K562 (cell line): ENCODE measurements at regions not wholly inside any gene's neighbourhood (a gene's known extent, or its start where the extent isn't known, plus 50 kb on each side); places are given as distances from the start of the nearest gene placed in this dataset.

Experiments
- ATAC-seq: fragments of 200-7000 bp; cut with Tn5 transposase; 3 replicates; pipeline ENCODE4 v1.9.1; 2020; ENCODE audit warnings: moderate library complexity
- BruUV-seq: library from RNA; stranded (reverse); fragments of 400-500 nt; replicated peaks from 2 replicates; lab custom pipeline; 2021; lab: Mats Ljungman, UMichigan
- CTCF ChIA-PET: fragments of 300-600 bp; formaldehyde crosslinking; extraction: SDS; loops from one replicate; lab custom pipeline; 2021; ENCODE audit warnings: low intra/inter-chr PET ratio; lab: Yijun Ruan, JAX
- POLR2A ChIA-PET: fragments of 300-600, 350-650 bp; sonication (Branson Sonifier 250); formaldehyde crosslinking; extraction: SDS; loops from one replicate; lab custom pipeline; 2021; ENCODE audit warnings: antibody characterized with exemption, inconsistent platforms; lab: Yijun Ruan, JAX
- DNase-seq, 4 experiments: peaks; one replicate each; pipeline versions ENCODE4 v3.0.0 to v3.0.0-alpha.2; 2011 to 2018; ENCODE audit warnings: low spot score in 3 of 4, mixed read lengths in 3 of 4; ENCODE audit errors: extremely low read depth in 1 of 4
- FAIRE-seq: peaks from 2 replicates; lab custom pipeline; 2011; peaks lifted over from hg19 to GRCh38; lab: Jason Lieb, UNC
- H2AFZ ChIP-seq: 2 replicates; pipeline ENCODE4 v1.6.0; 2011; ENCODE audit warnings: low read depth, low read length, control low read depth, inconsistent platforms
- H3K27ac ChIP-seq: fragments of 200-600 bp; 3 replicates; pipeline ENCODE4 v1.8.0; 2011; ENCODE audit warnings: low read depth, mild to moderate bottlenecking, control low read depth, inconsistent platforms, low read length, moderate library complexity, mixed read lengths; ENCODE audit errors: extremely low read depth
- H3K27me3 ChIP-seq, 2 experiments: fragments of 300-600 bp in 1 of 2; 2 replicates in 1 of 2; 3 replicates in 1 of 2; pipeline versions ENCODE4 v1.6.0 to v1.8.0; 2011; ENCODE audit warnings: inconsistent platforms in 2 of 2, low read length in 2 of 2, mild to moderate bottlenecking in 1 of 2, mixed read lengths in 1 of 2, moderate library complexity in 1 of 2; ENCODE audit not compliant: control insufficient read depth in 2 of 2, insufficient read depth in 2 of 2
- H3K36me3 ChIP-seq: fragments of 300-600 bp; 3 replicates; pipeline ENCODE4 v1.8.0; 2011; ENCODE audit warnings: mild to moderate bottlenecking, low read length, inconsistent platforms; ENCODE audit not compliant: control insufficient read depth, insufficient read depth
- H3K4me1 ChIP-seq, 2 experiments: fragments of 200-600 bp in 1 of 2; replicated peaks in 1 of 2; 2 replicates in 1 of 2; 3 replicates in 1 of 2; pipeline versions ENCODE4 v1.5.1 to v1.8.0; 2011; ENCODE audit warnings: inconsistent platforms in 2 of 2, low read length in 2 of 2, mild to moderate bottlenecking in 1 of 2, mixed read lengths in 1 of 2, moderate library complexity in 1 of 2; ENCODE audit not compliant: control insufficient read depth in 2 of 2, insufficient read depth in 2 of 2
- H3K4me2 ChIP-seq: 2 replicates; pipeline ENCODE4 v1.6.1; 2011; ENCODE audit warnings: low read length, control low read depth, inconsistent platforms, mixed read lengths; ENCODE audit not compliant: insufficient read depth
- H3K4me3 ChIP-seq: fragments of 200-600 bp; sonication (generic), shearing (Covaris generic); 2 replicates; pipeline ENCODE4 v1.5.1; 2016; ENCODE audit warnings: control low read depth, inconsistent platforms
- H3K79me2 ChIP-seq: fragments of 200-600 bp; 3 replicates; pipeline ENCODE4 v1.8.0; 2011; ENCODE audit warnings: low read length, inconsistent platforms; ENCODE audit not compliant: control insufficient read depth, insufficient read depth
- H3K9ac ChIP-seq, 2 experiments: 2 replicates each; pipeline versions ENCODE4 v1.6.0 to v1.6.1; 2011; ENCODE audit warnings: low read depth in 2 of 2, low read length in 2 of 2, control low read depth in 1 of 2, inconsistent platforms in 1 of 2, mild to moderate bottlenecking in 1 of 2, mixed read lengths in 1 of 2; ENCODE audit not compliant: insufficient read depth in 1 of 2
- H3K9me1 ChIP-seq: one replicate; pipeline ENCODE4 v1.6.0; 2011; ENCODE audit warnings: inconsistent platforms, mild to moderate bottlenecking, low read length, moderate library complexity; ENCODE audit not compliant: control insufficient read depth, insufficient read depth
- H3K9me3 ChIP-seq: replicated peaks from 2 replicates; pipeline ENCODE4 v1.5.1; 2011; ENCODE audit warnings: low read depth, low read length, inconsistent platforms; ENCODE audit not compliant: control insufficient read depth, insufficient read depth
- H4K20me1 ChIP-seq: replicated peaks from 2 replicates; pipeline ENCODE4 v1.6.1; 2011; ENCODE audit warnings: low read length, inconsistent platforms, mixed read lengths; ENCODE audit not compliant: control insufficient read depth, insufficient read depth
- ADNP ChIP-seq: fragments of 200-800 bp; sonication (Bioruptor generic); IDR thresholded peaks from 2 replicates; pipeline ENCODE4 v1.6.1; 2016; ENCODE audit warnings: missing genetic modification characterization, missing compliant biosample characterization
- CHAMP1 ChIP-seq: fragments of 450-650 bp; IDR thresholded peaks from 2 replicates; pipeline ENCODE4 v1.6.1; 2016; ENCODE audit warnings: mild to moderate bottlenecking
- NFYB ChIP-seq: IDR thresholded peaks from 2 replicates; pipeline ENCODE4 v1.6.1; 2011; ENCODE audit warnings: mild to moderate bottlenecking, moderate library complexity; ENCODE audit not compliant: insufficient read length; ENCODE audit errors: extremely low read depth
- RNF219 ChIP-seq: fragments of 250-450 bp; sonication (Bioruptor Pico); IDR thresholded peaks from 2 replicates; pipeline ENCODE4 v1.5.0; 2022; ENCODE audit warnings: mild to moderate bottlenecking
- SAFB2 ChIP-seq: fragments of 200-400 bp; formaldehyde crosslinking; IDR thresholded peaks from 2 replicates; pipeline ENCODE4 v1.6.1; 2018; ENCODE audit warnings: borderline replicate concordance, low read length, low read depth, moderate library complexity; ENCODE audit not compliant: severe bottlenecking
- TRIM28 ChIP-seq: fragments of 450-650 bp; IDR thresholded peaks from 2 replicates; pipeline ENCODE4 v1.6.1; 2017
- ZNF408 ChIP-seq: fragments of 250-450 bp; sonication (Bioruptor Pico); IDR thresholded peaks from 2 replicates; pipeline ENCODE4 v1.4.0; 2020; ENCODE audit warnings: low read depth, mild to moderate bottlenecking, moderate library complexity
- WGBS: fragments of 100-300 bp; shearing (Covaris generic); methylation state at CpG from one replicate; pipeline ENCODE4 v1.1.6; 2016; ENCODE audit warnings: low coverage, mixed read lengths; ENCODE audit not compliant: insufficient coverage; ENCODE audit errors: missing lambda C conversion rate; 5-methylcytosine and 5-hydroxymethylcytosine counted together
- in situ Hi-C: fragments of 300-500 bp; cut with MboI; formaldehyde crosslinking; loops from 4 replicates; pipeline ENCODE4 v1.15.0; 2018; ENCODE audit warnings: inconsistent platforms, mixed read lengths
- intact Hi-C: fragments of 100-400 bp; cut with micrococcal nuclease; formaldehyde crosslinking; loops from 2 replicates; pipeline ENCODE4 v1.14.2; 2022

GRCh38 chr14:101017209-101017608, 113.7 kb upstream of the RTL1 start:
- H3K9me1 ChIP-seq: no peaks in the 10 kb centered on the region
- BruUV-seq: no TSS peak
- TF ChIP-seq CHAMP1 (no peak), ZNF408 (CRISPR knock-in tag) (no peak), ADNP (tag) (no peak), NFYB (no peak), TRIM28 (no peak), SAFB2 (no peak), RNF219 (CRISPR knock-in tag) (no peak)
- TF ChIP-seq, all 486 proteins: peak for 0
- WGBS: 0% methylated on average over 1 of the region's 1 CpG
- Histone ChIP-seq H4K20me1 (no peaks in the 10 kb centered on the region), H3K4me3 (no peak overlapping the region), H3K9ac (no peak overlapping the region), H3K4me1 (no peaks in the 10 kb centered on the region; a peak in 1 of 5 replicates), H3K27ac (no peak overlapping the region), H3K79me2 (no peaks in the 10 kb centered on the region), H3K36me3 (no peaks in the 10 kb centered on the region), H3K9me3 (no peaks in the 10 kb centered on the region), H3K4me2 (no peak overlapping the region), H3K27me3 (0 out of 5 replicates have a peak, but pooled peaks cover 0 to 4% of the 10 kb centered on the region in 2 experiments), H2AFZ (no peak overlapping the region)
- ATAC-seq (no peak), DNase-seq (no peak), FAIRE-seq (no peak)
- in situ Hi-C loops (no loop called here), intact Hi-C loops (no loop called here)
- ChIA-PET POLR2A (interaction anchor here (0.8 kb wide), 1 partner anchor 875 kb away, joined by 3 read pairs; no protein-coding TSS in a partner anchor), CTCF (no interaction called here)
